Transverse colon (tissue), 4 donors: ENCODE measurements at regions not wholly inside any gene's neighbourhood (a gene's known extent, or its start where the extent isn't known, plus 50 kb on each side); places are given as distances from the start of the nearest gene placed in this dataset.

Source experiments
- EP300 ChIP-seq: sonication (generic); formaldehyde crosslinking; IDR thresholded peaks from one replicate; pipeline ENCODE4 v1.6.1; 2017; ENCODE audit warnings: antibody characterized with exemption, low read depth
- POLR2A ChIP-seq: fragments of 450-650 bp; IDR thresholded peaks from one replicate; pipeline ENCODE4 v1.6.1; 2016; ENCODE audit warnings: antibody characterized with exemption, mild to moderate bottlenecking, moderate library complexity
- POLR2AphosphoS5 ChIP-seq, 3 donors: sonication (generic); formaldehyde crosslinking; IDR thresholded peaks; one replicate each; pipeline ENCODE4 v1.6.1; 2016; ENCODE audit warnings: antibody characterized with exemption in 3 of 3
- TF ChIP-seq, protein P1 (sequence below), 5 experiments: fragments of 200-600 bp in 3 of 5; fragments of 450-650 bp in 2 of 5; sonication (generic) in 3 of 5; IDR thresholded peaks; 1 replicate in 2 of 5; 2 replicates in 3 of 5; pipeline ENCODE4 v1.5.1; 2016 to 2017; ENCODE audit warnings: antibody characterized with exemption in 5 of 5, inconsistent platforms in 3 of 5, mild to moderate bottlenecking in 2 of 5, moderate library complexity in 1 of 5

GRCh38 chr1:30043256-30043655, 680.1 kb downstream of the MATN1 start:
- TF ChIP-seq EP300 (no peak), POLR2A (no peak), POLR2AphosphoS5 (IDR thresholded peaks at IDR 0.05) (no peak)
- TF ChIP-seq, protein P1, sequence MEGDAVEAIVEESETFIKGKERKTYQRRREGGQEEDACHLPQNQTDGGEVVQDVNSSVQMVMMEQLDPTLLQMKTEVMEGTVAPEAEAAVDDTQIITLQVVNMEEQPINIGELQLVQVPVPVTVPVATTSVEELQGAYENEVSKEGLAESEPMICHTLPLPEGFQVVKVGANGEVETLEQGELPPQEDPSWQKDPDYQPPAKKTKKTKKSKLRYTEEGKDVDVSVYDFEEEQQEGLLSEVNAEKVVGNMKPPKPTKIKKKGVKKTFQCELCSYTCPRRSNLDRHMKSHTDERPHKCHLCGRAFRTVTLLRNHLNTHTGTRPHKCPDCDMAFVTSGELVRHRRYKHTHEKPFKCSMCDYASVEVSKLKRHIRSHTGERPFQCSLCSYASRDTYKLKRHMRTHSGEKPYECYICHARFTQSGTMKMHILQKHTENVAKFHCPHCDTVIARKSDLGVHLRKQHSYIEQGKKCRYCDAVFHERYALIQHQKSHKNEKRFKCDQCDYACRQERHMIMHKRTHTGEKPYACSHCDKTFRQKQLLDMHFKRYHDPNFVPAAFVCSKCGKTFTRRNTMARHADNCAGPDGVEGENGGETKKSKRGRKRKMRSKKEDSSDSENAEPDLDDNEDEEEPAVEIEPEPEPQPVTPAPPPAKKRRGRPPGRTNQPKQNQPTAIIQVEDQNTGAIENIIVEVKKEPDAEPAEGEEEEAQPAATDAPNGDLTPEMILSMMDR (IDR thresholded peaks at IDR 0.05): no peak
